Right atrium auricular region (tissue), 2 donors: ENCODE measurements at regions not wholly inside any gene's neighbourhood (a gene's known extent, or its start where the extent isn't known, plus 50 kb on each side); places are given as distances from the start of the nearest gene placed in this dataset.

ENCODE experiments used
- DNase-seq: peaks from one replicate; pipeline ENCODE4 v3.0.0-alpha.2; 2019; ENCODE audit warnings: low spot score
- H3K27ac ChIP-seq, 2 donors: fragments of 200-600 bp; sonication (generic); 1 replicate in 1 of 2; 2 replicates in 1 of 2; pipeline ENCODE4 v1.5.1; 2016 to 2019
- H3K27me3 ChIP-seq, 2 donors: fragments of 200-600 bp; sonication (generic); one replicate each; pipeline versions ENCODE4 v1.5.1 to v1.6.0; 2017 to 2019
- H3K36me3 ChIP-seq: fragments of 200-600 bp; sonication (generic); one replicate; pipeline ENCODE4 v1.5.1; 2016
- H3K4me1 ChIP-seq, 2 donors: fragments of 200-600 bp; sonication (generic); one replicate each; pipeline versions ENCODE4 v1.5.1 to v1.6.0; 2017 to 2019
- H3K4me3 ChIP-seq, 2 donors: fragments of 200-600 bp; sonication (generic); 1 replicate in 1 of 2; 2 replicates in 1 of 2; pipeline ENCODE4 v1.5.1; 2017 to 2019; ENCODE audit warnings: mild to moderate bottlenecking in 1 of 2, moderate library complexity in 1 of 2
- H3K9me3 ChIP-seq, 2 donors: fragments of 200-600 bp; sonication (generic); one replicate each; pipeline ENCODE4 v1.5.1; 2019
- CTCF ChIP-seq, 2 donors: fragments of 200-600 bp; sonication (generic); IDR thresholded peaks; one replicate each; pipeline ENCODE4 v1.5.1; 2019; ENCODE audit warnings: antibody characterized with exemption in 2 of 2

GRCh38 chr4:157728215-157728614 lies 444.6 kb downstream of the GASK1B start:
- no peak for DNase-seq
- Histone ChIP-seq H3K4me3 (no peak overlapping the region), H3K27ac (no peak overlapping the region), H3K9me3 (no peaks in the 10 kb centered on the region), H3K27me3 (no peaks in the 10 kb centered on the region), H3K36me3 (no peaks in the 10 kb centered on the region), H3K4me1 (no peaks in the 10 kb centered on the region)
- TF ChIP-seq CTCF (IDR thresholded peaks at IDR 0.05): no peak

GRCh38 chr4:157727163-157727562 lies 445.7 kb downstream of the GASK1B start:
- H3K36me3 ChIP-seq: no peaks in the 10 kb centered on the region
- H3K27me3 ChIP-seq: no peaks in the 10 kb centered on the region
- H3K27ac ChIP-seq: no peak overlapping the region
- H3K4me3 ChIP-seq: no peak overlapping the region
- no peaks in the 10 kb centered on the region for H3K9me3 ChIP-seq
- H3K4me1 ChIP-seq: no peaks in the 10 kb centered on the region
- DNase-seq: no peak
- no peak for TF ChIP-seq CTCF (IDR thresholded peaks at IDR 0.05)

- TF ChIP-seq CTCF (IDR thresholded peaks at IDR 0.05): no peak
- Histone ChIP-seq H3K27me3 (no peaks in the 10 kb centered on the region), H3K27ac (no peak overlapping the region), H3K4me1 (no peaks in the 10 kb centered on the region), H3K9me3 (no peaks in the 10 kb centered on the region), H3K4me3 (no peak overlapping the region), H3K36me3 (no peaks in the 10 kb centered on the region)
- DNase-seq: no peak
Measured at GRCh38 chr4:157722146-157722545, 450.7 kb downstream of the GASK1B start.

GRCh38 chr4:157713342-157713741 lies 459.5 kb downstream of the GASK1B start:
- H3K27me3 ChIP-seq: no peaks in the 10 kb centered on the region
- no peak for TF ChIP-seq CTCF (IDR thresholded peaks at IDR 0.05)
- H3K27ac ChIP-seq: no peak overlapping the region
- no peak for DNase-seq
- H3K9me3 ChIP-seq: no peaks in the 10 kb centered on the region
- H3K4me3 ChIP-seq: no peak overlapping the region
- no peaks in the 10 kb centered on the region for H3K4me1 ChIP-seq
- no peaks in the 10 kb centered on the region for H3K36me3 ChIP-seq

- Histone ChIP-seq H3K36me3 (no peaks in the 10 kb centered on the region), H3K4me3 (no peak overlapping the region), H3K27me3 (no peaks in the 10 kb centered on the region), H3K9me3 (no peaks in the 10 kb centered on the region), H3K27ac (no peak overlapping the region), H3K4me1 (no peaks in the 10 kb centered on the region)
- TF ChIP-seq CTCF (IDR thresholded peaks at IDR 0.05): no peak
- no peak for DNase-seq
Measured at GRCh38 chr4:157706155-157706554, 466.7 kb downstream of the GASK1B start.

- no peak overlapping the region for H3K27ac ChIP-seq
- no peaks in the 10 kb centered on the region for H3K36me3 ChIP-seq
- no peaks in the 10 kb centered on the region for H3K27me3 ChIP-seq
- H3K4me3 ChIP-seq: no peak overlapping the region
- DNase-seq: no peak
- no peak for TF ChIP-seq CTCF (IDR thresholded peaks at IDR 0.05)
- H3K4me1 ChIP-seq: no peaks in the 10 kb centered on the region
- H3K9me3 ChIP-seq: no peaks in the 10 kb centered on the region
Measured at GRCh38 chr4:157702831-157703230, 470.0 kb downstream of the GASK1B start.
